ENCODE measurements at regions not wholly inside any gene's neighbourhood (a gene's known extent, or its start where the extent isn't known, plus 50 kb on each side); places are given as distances from the start of the nearest gene placed in this dataset.

GRCh38 chr22:34855471-34855870 lies 210.5 kb upstream of the ISX start:
- H3K27ac ChIP-seq: no peak overlapping the region
- TF ChIP-seq CTCF (IDR thresholded peaks at IDR 0.05): no peak
- H3K27me3 ChIP-seq: no peaks in the 10 kb centered on the region
- no peak for DNase-seq
- H3K36me3 ChIP-seq: no peaks in the 10 kb centered on the region
- H3K4me3 ChIP-seq: no peak overlapping the region
- intact Hi-C loops (cut with DNase I; ENCODE audit: low total_unique reads): no loop called here
- no peaks in the 10 kb centered on the region for H3K4me1 ChIP-seq
- H3K9me3 ChIP-seq: peaks cover 0 to 10% (median 0%) of the 10 kb centered on the region in 3 donors

- TF ChIP-seq CTCF (IDR thresholded peaks at IDR 0.05): no peak
- peaks cover 0 to 10% (median 0%) of the 10 kb centered on the region in 3 donors for H3K9me3 ChIP-seq
- no peak for DNase-seq
- H3K4me1 ChIP-seq: no peaks in the 10 kb centered on the region
- intact Hi-C loops (cut with DNase I; ENCODE audit: low total_unique reads): no loop called here
- H3K27ac ChIP-seq: no peak overlapping the region
- H3K4me3 ChIP-seq: no peak overlapping the region
- no peaks in the 10 kb centered on the region for H3K27me3 ChIP-seq
- H3K36me3 ChIP-seq: no peaks in the 10 kb centered on the region
Measured at GRCh38 chr22:34858066-34858465, 207.9 kb upstream of the ISX start.

GRCh38 chr22:34861787-34862186 lies 204.2 kb upstream of the ISX start:
- no peaks in the 10 kb centered on the region for H3K27me3 ChIP-seq
- DNase-seq: no peak
- no peaks in the 10 kb centered on the region for H3K36me3 ChIP-seq
- TF ChIP-seq CTCF (IDR thresholded peaks at IDR 0.05): no peak
- H3K4me3 ChIP-seq: no peak overlapping the region
- H3K4me1 ChIP-seq: peaks cover 0 to 2% (median 0%) of the 10 kb centered on the region in 4 donors
- intact Hi-C loops (cut with DNase I; ENCODE audit: low total_unique reads): no loop called here
- no peak overlapping the region for H3K27ac ChIP-seq
- peaks cover 0 to 10% (median 0%) of the 10 kb centered on the region in 3 donors for H3K9me3 ChIP-seq

GRCh38 chr22:34866081-34866480 lies 199.9 kb upstream of the ISX start:
- Histone ChIP-seq H3K4me1 (peaks cover 0 to 6% (median 0%) of the 10 kb centered on the region in 4 donors), H3K27me3 (no peaks in the 10 kb centered on the region), H3K9me3 (no peaks in the 10 kb centered on the region), H3K27ac (no peak overlapping the region), H3K36me3 (no peaks in the 10 kb centered on the region), H3K4me3 (no peak overlapping the region)
- DNase-seq: no peak
- no peak for TF ChIP-seq CTCF (IDR thresholded peaks at IDR 0.05)
- intact Hi-C loops (cut with DNase I; ENCODE audit: low total_unique reads): no loop called here

GRCh38 chr22:34866495-34867131 lies 199.3 kb upstream of the ISX start:
- intact Hi-C loops (cut with DNase I; ENCODE audit: low total_unique reads): no loop called here
- DNase-seq: no peak
- no peaks in the 10 kb centered on the region for H3K9me3 ChIP-seq

More at GRCh38 chr22:34866495-34867131, 199.3 kb upstream of the ISX start:
- Histone ChIP-seq H3K4me3 (no peak overlapping the region), H3K36me3 (no peaks in the 10 kb centered on the region), H3K4me1 (peaks cover 0 to 6% (median 0%) of the 10 kb centered on the region in 4 donors), H3K27ac (no peak overlapping the region), H3K27me3 (no peaks in the 10 kb centered on the region)
- no peak for TF ChIP-seq CTCF (IDR thresholded peaks at IDR 0.05)

All from tibial artery (tissue), 4 donors.